ENCODE measurements at regions not wholly inside any gene's neighbourhood (a gene's known extent, or its start where the extent isn't known, plus 50 kb on each side); places are given as distances from the start of the nearest gene placed in this dataset.

- Histone ChIP-seq H3K27ac (ENCODE audit: low read length) (no peak overlapping the region), H3K4me2 (ENCODE audit: low read length) (no peak overlapping the region), H3K4me3 (ENCODE audit: low read length) (no peak overlapping the region), H3K9ac (ENCODE audit: low read length) (no peak overlapping the region), H3K27me3 (ENCODE audit: insufficient read depth, low read depth, low read length) (no peaks in the 10 kb centered on the region), H3F3A (ENCODE audit: insufficient read depth, low read length, poor library complexity, severe bottlenecking) (no peaks in the 10 kb centered on the region), H3K9me3 (ENCODE audit: low read length) (no peaks in the 10 kb centered on the region), H2AFZ (ENCODE audit: low read depth, low read length) (no peak overlapping the region), H3K9me2 (ENCODE audit: insufficient read depth, low read length) (no peaks in the 10 kb centered on the region), H4K20me1 (ENCODE audit: insufficient read depth) (no peaks in the 10 kb centered on the region), H3K79me2 (replicated peaks; ENCODE audit: insufficient read depth, low read length) (no peaks in the 10 kb centered on the region), H3K36me3 (ENCODE audit: insufficient read depth, low read length) (no peaks in the 10 kb centered on the region)
- TF ChIP-seq, protein P1, sequence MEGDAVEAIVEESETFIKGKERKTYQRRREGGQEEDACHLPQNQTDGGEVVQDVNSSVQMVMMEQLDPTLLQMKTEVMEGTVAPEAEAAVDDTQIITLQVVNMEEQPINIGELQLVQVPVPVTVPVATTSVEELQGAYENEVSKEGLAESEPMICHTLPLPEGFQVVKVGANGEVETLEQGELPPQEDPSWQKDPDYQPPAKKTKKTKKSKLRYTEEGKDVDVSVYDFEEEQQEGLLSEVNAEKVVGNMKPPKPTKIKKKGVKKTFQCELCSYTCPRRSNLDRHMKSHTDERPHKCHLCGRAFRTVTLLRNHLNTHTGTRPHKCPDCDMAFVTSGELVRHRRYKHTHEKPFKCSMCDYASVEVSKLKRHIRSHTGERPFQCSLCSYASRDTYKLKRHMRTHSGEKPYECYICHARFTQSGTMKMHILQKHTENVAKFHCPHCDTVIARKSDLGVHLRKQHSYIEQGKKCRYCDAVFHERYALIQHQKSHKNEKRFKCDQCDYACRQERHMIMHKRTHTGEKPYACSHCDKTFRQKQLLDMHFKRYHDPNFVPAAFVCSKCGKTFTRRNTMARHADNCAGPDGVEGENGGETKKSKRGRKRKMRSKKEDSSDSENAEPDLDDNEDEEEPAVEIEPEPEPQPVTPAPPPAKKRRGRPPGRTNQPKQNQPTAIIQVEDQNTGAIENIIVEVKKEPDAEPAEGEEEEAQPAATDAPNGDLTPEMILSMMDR (IDR thresholded peaks at IDR 0.05; ENCODE audit: poor library complexity, severe bottlenecking), result no peak
- TF ChIP-seq RAD21 (conservative IDR thresholded peaks at IDR 0.05) (no peak), POLR2AphosphoS5 (IDR thresholded peaks at IDR 0.05) (no peak), MXI1 (conservative IDR thresholded peaks at IDR 0.05; ENCODE audit: poor library complexity, severe bottlenecking) (no peak), EZH2 (IDR thresholded peaks at IDR 0.05; ENCODE audit: borderline replicate concordance, insufficient read depth, low read length, poor library complexity, severe bottlenecking) (no peak), EP300 (conservative IDR thresholded peaks at IDR 0.05; ENCODE audit: poor library complexity, severe bottlenecking) (no peak), SMC3 (conservative IDR thresholded peaks at IDR 0.05; ENCODE audit: poor library complexity) (no peak), TAF1 (IDR thresholded peaks at IDR 0.05; ENCODE audit: low read depth) (no peak)
- TF ChIP-seq, protein P2, sequence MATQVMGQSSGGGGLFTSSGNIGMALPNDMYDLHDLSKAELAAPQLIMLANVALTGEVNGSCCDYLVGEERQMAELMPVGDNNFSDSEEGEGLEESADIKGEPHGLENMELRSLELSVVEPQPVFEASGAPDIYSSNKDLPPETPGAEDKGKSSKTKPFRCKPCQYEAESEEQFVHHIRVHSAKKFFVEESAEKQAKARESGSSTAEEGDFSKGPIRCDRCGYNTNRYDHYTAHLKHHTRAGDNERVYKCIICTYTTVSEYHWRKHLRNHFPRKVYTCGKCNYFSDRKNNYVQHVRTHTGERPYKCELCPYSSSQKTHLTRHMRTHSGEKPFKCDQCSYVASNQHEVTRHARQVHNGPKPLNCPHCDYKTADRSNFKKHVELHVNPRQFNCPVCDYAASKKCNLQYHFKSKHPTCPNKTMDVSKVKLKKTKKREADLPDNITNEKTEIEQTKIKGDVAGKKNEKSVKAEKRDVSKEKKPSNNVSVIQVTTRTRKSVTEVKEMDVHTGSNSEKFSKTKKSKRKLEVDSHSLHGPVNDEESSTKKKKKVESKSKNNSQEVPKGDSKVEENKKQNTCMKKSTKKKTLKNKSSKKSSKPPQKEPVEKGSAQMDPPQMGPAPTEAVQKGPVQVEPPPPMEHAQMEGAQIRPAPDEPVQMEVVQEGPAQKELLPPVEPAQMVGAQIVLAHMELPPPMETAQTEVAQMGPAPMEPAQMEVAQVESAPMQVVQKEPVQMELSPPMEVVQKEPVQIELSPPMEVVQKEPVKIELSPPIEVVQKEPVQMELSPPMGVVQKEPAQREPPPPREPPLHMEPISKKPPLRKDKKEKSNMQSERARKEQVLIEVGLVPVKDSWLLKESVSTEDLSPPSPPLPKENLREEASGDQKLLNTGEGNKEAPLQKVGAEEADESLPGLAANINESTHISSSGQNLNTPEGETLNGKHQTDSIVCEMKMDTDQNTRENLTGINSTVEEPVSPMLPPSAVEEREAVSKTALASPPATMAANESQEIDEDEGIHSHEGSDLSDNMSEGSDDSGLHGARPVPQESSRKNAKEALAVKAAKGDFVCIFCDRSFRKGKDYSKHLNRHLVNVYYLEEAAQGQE (IDR thresholded peaks at IDR 0.05; ENCODE audit: borderline replicate concordance), result no peak
These were observed 128.5 kb upstream of the CYSLTR1 start for GRCh38 chrX:78455901-78456300.

DNA sequence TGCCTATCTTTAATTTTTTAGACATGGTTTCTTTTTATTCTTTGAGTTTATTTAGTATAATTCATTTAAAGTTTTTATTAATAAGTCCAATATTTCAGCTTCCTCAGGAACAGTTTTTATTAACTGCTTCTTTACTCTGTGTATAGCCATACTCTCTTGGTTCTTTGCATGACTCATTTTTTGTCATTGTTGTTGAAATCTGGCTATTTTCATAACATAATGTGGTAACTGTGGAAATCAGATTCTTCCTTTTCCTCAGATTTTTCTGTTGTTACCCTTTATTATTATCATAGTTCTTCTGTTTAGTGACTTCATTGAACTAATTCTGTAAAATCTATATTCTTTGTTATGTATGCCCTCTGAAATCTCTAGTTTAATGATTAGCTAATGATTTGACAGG lies 124.9 kb upstream of the CYSLTR1 start:
- Histone ChIP-seq H4K20me1 (ENCODE audit: insufficient read depth) (no peaks in the 10 kb centered on the region), H3K9ac (ENCODE audit: low read length) (no peak overlapping the region), H3K27me3 (ENCODE audit: insufficient read depth, low read depth, low read length) (no peaks in the 10 kb centered on the region), H3K4me2 (ENCODE audit: low read length) (no peak overlapping the region), H3K36me3 (ENCODE audit: insufficient read depth, low read length) (no peaks in the 10 kb centered on the region), H3K27ac (ENCODE audit: low read length) (no peak overlapping the region), H3K9me3 (ENCODE audit: low read length) (no peaks in the 10 kb centered on the region), H3F3A (ENCODE audit: insufficient read depth, low read length, poor library complexity, severe bottlenecking) (no peaks in the 10 kb centered on the region), H3K4me3 (ENCODE audit: low read length) (no peak overlapping the region), H3K79me2 (replicated peaks; ENCODE audit: insufficient read depth, low read length) (no peaks in the 10 kb centered on the region), H3K9me2 (ENCODE audit: insufficient read depth, low read length) (no peaks in the 10 kb centered on the region), H2AFZ (ENCODE audit: low read depth, low read length) (no peak overlapping the region)
- TF ChIP-seq POLR2AphosphoS5 (IDR thresholded peaks at IDR 0.05) (no peak), SMC3 (conservative IDR thresholded peaks at IDR 0.05; ENCODE audit: poor library complexity) (no peak), EZH2 (IDR thresholded peaks at IDR 0.05; ENCODE audit: borderline replicate concordance, insufficient read depth, low read length, poor library complexity, severe bottlenecking) (no peak)
- TF ChIP-seq, protein P2 (IDR thresholded peaks at IDR 0.05; ENCODE audit: borderline replicate concordance), result no peak
- TF ChIP-seq, protein P1 (IDR thresholded peaks at IDR 0.05; ENCODE audit: poor library complexity, severe bottlenecking), result no peak

Measured in neural cell (in vitro differentiated cells).